ENCODE measurements at regions not wholly inside any gene's neighbourhood (a gene's known extent, or its start where the extent isn't known, plus 50 kb on each side); places are given as distances from the start of the nearest gene placed in this dataset.
A peak's percentile ranks its signal among the peaks of the same experiment; 100 is the strongest.

DNA sequence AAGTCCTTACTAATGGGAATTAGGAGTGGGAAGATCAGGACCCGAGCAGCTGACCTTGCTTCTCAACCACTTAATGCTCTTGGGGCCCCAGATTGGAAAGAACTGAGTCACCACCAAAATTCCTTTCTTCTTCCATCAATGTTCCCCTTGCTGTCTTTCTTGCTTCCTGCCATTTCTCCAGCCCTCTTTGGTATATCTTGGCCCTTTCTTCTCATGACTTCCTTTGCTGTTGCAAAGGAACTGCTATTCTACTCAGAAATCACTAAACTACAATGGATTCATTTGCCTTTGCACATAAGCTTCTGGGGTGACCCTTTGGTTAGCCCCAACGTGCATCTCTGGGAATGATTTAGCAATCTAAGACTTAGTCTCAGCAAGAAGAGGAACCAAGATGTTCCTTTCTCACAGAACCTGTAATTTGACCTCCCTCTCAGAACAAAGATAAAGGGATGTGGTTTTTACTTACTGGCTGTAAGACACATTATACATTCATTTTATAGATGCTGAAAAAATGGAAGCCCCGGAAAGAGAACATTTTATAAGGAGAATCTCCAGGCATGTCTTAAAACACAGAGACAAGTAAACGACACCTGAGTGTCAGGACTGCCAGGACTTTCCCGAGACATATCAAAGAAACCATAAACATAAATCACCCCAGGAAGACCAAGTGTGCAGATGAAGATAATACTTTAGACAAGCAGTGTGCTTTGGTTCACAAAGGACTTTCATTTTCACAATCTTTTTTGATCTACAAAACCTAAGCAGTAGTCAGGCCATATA is 99.0 kb upstream of the TNFAIP3 start:
- peak; percentile 92 for DNase-seq (ENCODE audit: low read depth)
- H3K4me3 ChIP-seq (ENCODE audit: low read depth, low read length): no peak overlapping the region
- TF ChIP-seq, protein P1, sequence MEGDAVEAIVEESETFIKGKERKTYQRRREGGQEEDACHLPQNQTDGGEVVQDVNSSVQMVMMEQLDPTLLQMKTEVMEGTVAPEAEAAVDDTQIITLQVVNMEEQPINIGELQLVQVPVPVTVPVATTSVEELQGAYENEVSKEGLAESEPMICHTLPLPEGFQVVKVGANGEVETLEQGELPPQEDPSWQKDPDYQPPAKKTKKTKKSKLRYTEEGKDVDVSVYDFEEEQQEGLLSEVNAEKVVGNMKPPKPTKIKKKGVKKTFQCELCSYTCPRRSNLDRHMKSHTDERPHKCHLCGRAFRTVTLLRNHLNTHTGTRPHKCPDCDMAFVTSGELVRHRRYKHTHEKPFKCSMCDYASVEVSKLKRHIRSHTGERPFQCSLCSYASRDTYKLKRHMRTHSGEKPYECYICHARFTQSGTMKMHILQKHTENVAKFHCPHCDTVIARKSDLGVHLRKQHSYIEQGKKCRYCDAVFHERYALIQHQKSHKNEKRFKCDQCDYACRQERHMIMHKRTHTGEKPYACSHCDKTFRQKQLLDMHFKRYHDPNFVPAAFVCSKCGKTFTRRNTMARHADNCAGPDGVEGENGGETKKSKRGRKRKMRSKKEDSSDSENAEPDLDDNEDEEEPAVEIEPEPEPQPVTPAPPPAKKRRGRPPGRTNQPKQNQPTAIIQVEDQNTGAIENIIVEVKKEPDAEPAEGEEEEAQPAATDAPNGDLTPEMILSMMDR (conservative IDR thresholded peaks at IDR 0.05; ENCODE audit: low read depth, low read length): no peak

DNA sequence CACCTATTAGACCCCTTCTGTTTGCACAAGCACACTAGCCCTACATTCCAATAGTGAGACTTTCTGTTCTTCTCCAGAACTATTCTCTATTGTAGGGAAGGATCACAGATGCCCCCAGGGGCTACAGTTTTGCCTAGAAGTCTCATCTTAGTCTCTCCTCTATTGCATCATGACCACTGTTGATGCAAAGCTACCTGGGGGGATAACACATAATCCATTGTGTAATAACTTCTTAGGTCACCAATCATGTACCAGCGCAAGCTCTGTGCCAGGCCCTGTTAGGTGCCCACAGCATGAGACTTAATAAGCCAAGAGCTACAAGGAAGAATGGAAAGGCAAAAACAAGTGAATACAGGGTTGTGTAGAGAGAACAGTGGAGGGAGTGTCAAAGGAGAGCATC is 98.1 kb upstream of the TNFAIP3 start:
- TF ChIP-seq, protein P1 (conservative IDR thresholded peaks at IDR 0.05; ENCODE audit: low read depth, low read length): no peak
- H3K4me3 ChIP-seq (ENCODE audit: low read depth, low read length): no peak overlapping the region
- DNase-seq (ENCODE audit: low read depth): no peak

GRCh38 chr6:137769797-137770362 is 97.2 kb upstream of the TNFAIP3 start:
- H3K4me3 ChIP-seq (ENCODE audit: low read depth, low read length): no peak overlapping the region
- TF ChIP-seq, protein P1 (conservative IDR thresholded peaks at IDR 0.05; ENCODE audit: low read depth, low read length): no peak
- no peak for DNase-seq (ENCODE audit: low read depth)

DNA sequence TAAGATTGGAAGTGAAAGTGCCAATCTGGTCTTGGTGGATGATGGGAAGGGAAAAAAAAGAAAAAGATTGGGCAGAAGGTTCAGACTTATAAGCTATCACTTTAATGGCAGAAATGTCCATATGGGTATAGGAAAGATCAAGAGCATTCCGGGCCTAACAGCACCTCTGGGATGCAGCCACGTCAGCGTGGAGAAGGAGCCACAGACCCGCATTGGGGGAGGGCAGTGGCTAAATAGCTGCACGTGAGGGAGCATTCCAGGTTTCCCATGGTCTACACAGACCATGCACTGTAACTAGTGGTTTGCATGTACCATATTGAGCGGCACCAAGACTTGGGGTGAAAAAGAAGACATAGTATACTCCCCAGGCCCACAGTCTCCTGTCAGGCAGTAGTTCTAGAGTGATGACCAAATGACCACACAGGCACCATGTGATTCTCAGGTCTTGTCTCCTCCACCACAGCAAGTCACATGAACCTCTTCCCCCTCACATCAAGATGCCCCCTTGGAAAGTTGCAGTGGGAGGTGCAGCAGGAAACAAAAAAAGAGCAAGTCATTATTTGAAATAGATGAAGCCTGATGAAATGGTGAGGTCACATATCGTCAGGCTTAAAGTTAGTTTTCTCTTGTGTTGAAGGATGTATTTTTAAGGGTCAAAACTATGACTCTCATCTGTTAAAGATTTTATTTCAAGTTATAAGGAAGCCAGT is 94.4 kb upstream of the TNFAIP3 start:
- TF ChIP-seq, protein P1 (conservative IDR thresholded peaks at IDR 0.05; ENCODE audit: low read depth, low read length): no peak
- no peak for DNase-seq (ENCODE audit: low read depth)
- H3K4me3 ChIP-seq (ENCODE audit: low read depth, low read length): no peak overlapping the region

DNA sequence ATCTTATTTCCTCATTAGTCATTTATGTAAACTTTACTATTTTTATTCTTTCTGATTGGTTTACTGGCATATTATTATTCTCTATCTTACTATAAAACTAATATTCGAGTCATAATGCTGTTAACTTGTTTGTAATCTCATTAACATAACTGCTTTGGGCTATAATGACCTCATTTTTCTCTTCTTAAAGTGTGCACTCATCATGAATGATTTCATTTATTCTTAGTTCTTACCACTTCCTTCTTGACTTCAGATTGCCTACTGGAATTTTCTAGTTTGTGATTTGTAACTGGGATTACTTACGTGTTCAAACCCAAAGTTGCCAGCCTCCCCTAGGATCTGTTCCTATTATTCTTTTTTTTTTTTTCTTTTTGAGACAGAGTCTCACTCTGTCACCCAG is 91.8 kb upstream of the TNFAIP3 start:
- TF ChIP-seq, protein P1 (conservative IDR thresholded peaks at IDR 0.05; ENCODE audit: low read depth, low read length): no peak
- DNase-seq (ENCODE audit: low read depth): no peak

DNA sequence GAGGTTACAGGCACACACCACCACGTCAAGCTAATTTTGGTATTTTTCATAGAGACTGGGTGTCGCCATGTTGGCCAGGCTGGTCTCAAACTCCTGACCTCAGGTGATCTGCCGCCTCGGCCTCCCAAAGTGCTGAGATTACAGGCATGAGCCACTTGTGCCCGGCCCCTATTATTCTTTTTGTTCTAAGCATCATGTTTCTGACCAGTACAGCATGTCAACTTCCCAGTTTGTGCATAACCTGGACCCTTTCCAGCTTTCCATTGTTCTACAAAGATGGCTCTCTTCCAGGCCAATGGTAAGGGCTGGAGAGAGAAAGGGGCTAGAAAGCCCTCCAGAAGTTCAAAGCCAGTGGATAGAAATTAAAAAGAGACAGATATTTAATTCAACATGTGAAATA is 91.3 kb upstream of the TNFAIP3 start:
- H3K4me3 ChIP-seq (ENCODE audit: low read depth, low read length): no peak overlapping the region
- no peak for DNase-seq (ENCODE audit: low read depth)
- TF ChIP-seq, protein P1 (conservative IDR thresholded peaks at IDR 0.05; ENCODE audit: low read depth, low read length): no peak

More for the DNA sequence above, 91.8 kb upstream of the TNFAIP3 start:
- H3K4me3 ChIP-seq (ENCODE audit: low read depth, low read length): no peak overlapping the region
